ENCODE measurements at regions not wholly inside any gene's neighbourhood (a gene's known extent, or its start where the extent isn't known, plus 50 kb on each side); places are given as distances from the start of the nearest gene placed in this dataset.
A peak's percentile ranks its signal among the peaks of the same experiment; 100 is the strongest.

GRCh38 chr5:88660947-88661805 is 221.8 kb downstream of the MEF2C start:
- no peak for TF ChIP-seq CTCF (IDR thresholded peaks at IDR 0.05; ENCODE audit: insufficient read depth, low read depth, low read length, missing control alignments)
- peak; percentile 52 for DNase-seq (ENCODE audit: low read depth)
- H3K4me3 ChIP-seq (ENCODE audit: low read length) = peak overlapping the region; percentile 9

GRCh38 chr5:88660264-88660946 is 222.6 kb downstream of the MEF2C start:
- peak; percentile 27 for DNase-seq (ENCODE audit: low read depth)
- H3K4me3 ChIP-seq (ENCODE audit: low read length) = no peak overlapping the region
- no peak for TF ChIP-seq CTCF (IDR thresholded peaks at IDR 0.05; ENCODE audit: insufficient read depth, low read depth, low read length, missing control alignments)

GRCh38 chr5:88659529-88660263 is 223.3 kb downstream of the MEF2C start:
- no peak overlapping the region for H3K4me3 ChIP-seq (ENCODE audit: low read length)
- no peak for DNase-seq (ENCODE audit: low read depth)
- TF ChIP-seq CTCF (IDR thresholded peaks at IDR 0.05; ENCODE audit: insufficient read depth, low read depth, low read length, missing control alignments) = no peak

GRCh38 chr5:88658886-88659285 is 224.1 kb downstream of the MEF2C start:
- DNase-seq (ENCODE audit: low read depth) = no peak
- no peak overlapping the region for H3K4me3 ChIP-seq (ENCODE audit: low read length)
- TF ChIP-seq CTCF (IDR thresholded peaks at IDR 0.05; ENCODE audit: insufficient read depth, low read depth, low read length, missing control alignments) = no peak

- no peak for TF ChIP-seq CTCF (IDR thresholded peaks at IDR 0.05; ENCODE audit: insufficient read depth, low read depth, low read length, missing control alignments)
- no peak overlapping the region for H3K4me3 ChIP-seq (ENCODE audit: low read length)
- DNase-seq (ENCODE audit: low read depth) = no peak
These were observed 224.8 kb downstream of the MEF2C start for GRCh38 chr5:88657906-88658775.

GRCh38 chr5:88657136-88657535 is 225.8 kb downstream of the MEF2C start:
- no peak for DNase-seq (ENCODE audit: low read depth)
- no peak for TF ChIP-seq CTCF (IDR thresholded peaks at IDR 0.05; ENCODE audit: insufficient read depth, low read depth, low read length, missing control alignments)
- no peak overlapping the region for H3K4me3 ChIP-seq (ENCODE audit: low read length)
